ENCODE measurements at regions not wholly inside any gene's neighbourhood (a gene's known extent, or its start where the extent isn't known, plus 50 kb on each side); places are given as distances from the start of the nearest gene placed in this dataset.

DNA sequence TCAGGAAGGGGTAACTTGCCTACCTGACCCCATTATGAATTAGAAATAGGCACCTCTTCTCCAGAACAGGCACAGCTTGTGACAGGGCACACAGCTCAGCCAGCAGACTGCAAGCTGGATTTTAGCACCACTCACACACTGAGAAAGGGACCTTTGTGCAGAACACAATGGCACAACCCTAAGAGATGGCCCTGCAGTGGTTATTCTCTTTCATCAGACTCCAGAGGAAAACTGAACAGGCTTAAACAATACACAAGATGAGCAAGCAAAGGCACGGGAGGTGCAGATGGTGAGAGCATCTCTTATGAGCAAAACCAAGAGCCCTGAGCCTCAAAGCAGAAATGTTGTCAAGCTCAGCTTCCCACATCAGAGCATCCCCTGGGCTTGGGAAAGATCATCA is 93.8 kb upstream of the LRRC55 start:
- TF ChIP-seq FOXM1 (IDR thresholded peaks at IDR 0.05; ENCODE audit: borderline replicate concordance, low read depth) (no peak), TAF1 (IDR thresholded peaks at IDR 0.05; ENCODE audit: low read depth) (no peak)
- TF ChIP-seq, protein P1, sequence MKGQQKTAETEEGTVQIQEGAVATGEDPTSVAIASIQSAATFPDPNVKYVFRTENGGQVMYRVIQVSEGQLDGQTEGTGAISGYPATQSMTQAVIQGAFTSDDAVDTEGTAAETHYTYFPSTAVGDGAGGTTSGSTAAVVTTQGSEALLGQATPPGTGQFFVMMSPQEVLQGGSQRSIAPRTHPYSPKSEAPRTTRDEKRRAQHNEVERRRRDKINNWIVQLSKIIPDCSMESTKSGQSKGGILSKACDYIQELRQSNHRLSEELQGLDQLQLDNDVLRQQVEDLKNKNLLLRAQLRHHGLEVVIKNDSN (IDR thresholded peaks at IDR 0.05) = no peak

DNA sequence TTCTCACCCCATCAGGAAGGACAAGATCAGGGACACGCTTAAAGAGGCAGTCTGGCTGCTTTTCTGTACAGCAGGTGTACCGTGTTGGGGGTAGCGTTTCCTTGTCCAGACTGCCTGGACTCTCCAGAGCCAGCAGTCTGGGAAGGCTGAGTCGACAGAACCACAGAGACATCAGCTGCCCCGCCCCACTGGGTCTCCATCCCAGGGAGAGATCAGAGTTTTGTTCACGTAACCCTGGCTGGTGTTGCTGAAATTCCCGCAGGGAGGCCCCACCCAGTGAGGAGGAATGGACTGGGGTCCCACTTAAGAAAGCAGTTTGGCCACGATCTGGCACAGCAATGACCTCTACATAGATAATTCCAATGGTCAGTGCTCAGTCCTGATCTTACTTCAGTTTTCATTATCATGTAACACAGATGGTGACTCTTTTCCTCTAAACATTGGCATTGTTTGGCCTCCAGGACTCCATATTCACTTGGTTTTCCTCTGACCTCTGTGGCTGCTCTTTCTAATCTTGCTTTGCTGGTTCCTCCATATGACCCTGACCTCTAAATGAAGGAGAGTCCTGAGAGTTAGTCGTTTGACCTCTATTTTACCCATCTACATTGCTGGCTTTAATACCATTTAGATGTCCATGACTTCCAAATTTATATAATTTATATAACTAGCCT is 89.6 kb upstream of the LRRC55 start:
- no peak for TF ChIP-seq TAF1 (IDR thresholded peaks at IDR 0.05; ENCODE audit: low read depth)
- TF ChIP-seq, protein P1 (IDR thresholded peaks at IDR 0.05) = no peak

DNA sequence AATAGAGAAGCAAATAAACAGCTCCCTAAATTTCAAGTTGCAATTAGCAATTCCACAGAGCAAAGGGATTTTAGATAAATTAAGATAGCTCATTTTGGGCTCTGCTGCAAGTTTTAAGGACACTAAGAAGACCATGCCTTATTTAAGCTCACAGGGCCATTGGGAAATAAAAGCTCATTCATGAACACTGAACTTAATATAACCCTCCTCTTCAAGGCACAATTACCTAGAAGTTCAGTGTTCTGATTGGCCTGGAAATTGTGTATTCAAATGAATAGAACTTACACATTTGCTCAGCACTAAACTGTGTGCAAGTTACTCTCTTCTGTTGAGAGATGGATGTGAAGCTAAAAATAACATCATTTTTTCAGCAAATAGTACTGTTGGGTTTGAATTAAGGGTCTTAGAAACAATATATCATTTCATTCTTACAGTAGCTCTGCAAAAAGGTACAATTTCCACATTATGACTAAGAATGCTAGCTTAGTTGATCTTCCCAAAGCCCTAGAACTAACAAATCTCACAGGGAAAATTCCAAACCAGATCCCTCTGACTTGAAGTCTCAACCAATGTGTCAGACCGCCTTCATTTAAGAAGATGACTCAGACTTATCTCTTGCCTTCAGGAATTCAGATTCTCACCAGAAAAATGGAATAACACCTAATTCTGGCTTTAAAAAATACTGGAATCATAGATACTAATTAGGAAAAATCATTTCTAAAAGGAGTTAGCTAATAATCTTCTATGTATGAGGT is 87.4 kb upstream of the LRRC55 start:
- no peak for TF ChIP-seq EP300 (IDR thresholded peaks at IDR 0.05; ENCODE audit: borderline replicate concordance)
- TF ChIP-seq TCF12 (IDR thresholded peaks at IDR 0.05; ENCODE audit: low read depth) = no peak
- no peak for TF ChIP-seq TAF1 (IDR thresholded peaks at IDR 0.05; ENCODE audit: low read depth)
- TF ChIP-seq EGR1 (IDR thresholded peaks at IDR 0.05) = no peak
- TF ChIP-seq, protein P1 (IDR thresholded peaks at IDR 0.05) = no peak
- no peak for TF ChIP-seq RAD21 (IDR thresholded peaks at IDR 0.05; ENCODE audit: low read depth)
- no peak for TF ChIP-seq FOXM1 (IDR thresholded peaks at IDR 0.05; ENCODE audit: borderline replicate concordance, low read depth)
- no peak for TF ChIP-seq ZBTB7A (IDR thresholded peaks at IDR 0.05; ENCODE audit: low read depth)
- no peak for TF ChIP-seq CREB1 (IDR thresholded peaks at IDR 0.05; ENCODE audit: low read depth)
- no peak for TF ChIP-seq YY1 (IDR thresholded peaks at IDR 0.05; ENCODE audit: low read depth)
- TF ChIP-seq TEAD4 (IDR thresholded peaks at IDR 0.05) = no peak
- TF ChIP-seq, protein P2, sequence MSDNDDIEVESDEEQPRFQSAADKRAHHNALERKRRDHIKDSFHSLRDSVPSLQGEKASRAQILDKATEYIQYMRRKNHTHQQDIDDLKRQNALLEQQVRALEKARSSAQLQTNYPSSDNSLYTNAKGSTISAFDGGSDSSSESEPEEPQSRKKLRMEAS (IDR thresholded peaks at IDR 0.05) = no peak
- TF ChIP-seq, protein P3, sequence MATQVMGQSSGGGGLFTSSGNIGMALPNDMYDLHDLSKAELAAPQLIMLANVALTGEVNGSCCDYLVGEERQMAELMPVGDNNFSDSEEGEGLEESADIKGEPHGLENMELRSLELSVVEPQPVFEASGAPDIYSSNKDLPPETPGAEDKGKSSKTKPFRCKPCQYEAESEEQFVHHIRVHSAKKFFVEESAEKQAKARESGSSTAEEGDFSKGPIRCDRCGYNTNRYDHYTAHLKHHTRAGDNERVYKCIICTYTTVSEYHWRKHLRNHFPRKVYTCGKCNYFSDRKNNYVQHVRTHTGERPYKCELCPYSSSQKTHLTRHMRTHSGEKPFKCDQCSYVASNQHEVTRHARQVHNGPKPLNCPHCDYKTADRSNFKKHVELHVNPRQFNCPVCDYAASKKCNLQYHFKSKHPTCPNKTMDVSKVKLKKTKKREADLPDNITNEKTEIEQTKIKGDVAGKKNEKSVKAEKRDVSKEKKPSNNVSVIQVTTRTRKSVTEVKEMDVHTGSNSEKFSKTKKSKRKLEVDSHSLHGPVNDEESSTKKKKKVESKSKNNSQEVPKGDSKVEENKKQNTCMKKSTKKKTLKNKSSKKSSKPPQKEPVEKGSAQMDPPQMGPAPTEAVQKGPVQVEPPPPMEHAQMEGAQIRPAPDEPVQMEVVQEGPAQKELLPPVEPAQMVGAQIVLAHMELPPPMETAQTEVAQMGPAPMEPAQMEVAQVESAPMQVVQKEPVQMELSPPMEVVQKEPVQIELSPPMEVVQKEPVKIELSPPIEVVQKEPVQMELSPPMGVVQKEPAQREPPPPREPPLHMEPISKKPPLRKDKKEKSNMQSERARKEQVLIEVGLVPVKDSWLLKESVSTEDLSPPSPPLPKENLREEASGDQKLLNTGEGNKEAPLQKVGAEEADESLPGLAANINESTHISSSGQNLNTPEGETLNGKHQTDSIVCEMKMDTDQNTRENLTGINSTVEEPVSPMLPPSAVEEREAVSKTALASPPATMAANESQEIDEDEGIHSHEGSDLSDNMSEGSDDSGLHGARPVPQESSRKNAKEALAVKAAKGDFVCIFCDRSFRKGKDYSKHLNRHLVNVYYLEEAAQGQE (IDR thresholded peaks at IDR 0.05; ENCODE audit: low read depth) = no peak
- TF ChIP-seq NFIC (IDR thresholded peaks at IDR 0.05) = no peak

DNA sequence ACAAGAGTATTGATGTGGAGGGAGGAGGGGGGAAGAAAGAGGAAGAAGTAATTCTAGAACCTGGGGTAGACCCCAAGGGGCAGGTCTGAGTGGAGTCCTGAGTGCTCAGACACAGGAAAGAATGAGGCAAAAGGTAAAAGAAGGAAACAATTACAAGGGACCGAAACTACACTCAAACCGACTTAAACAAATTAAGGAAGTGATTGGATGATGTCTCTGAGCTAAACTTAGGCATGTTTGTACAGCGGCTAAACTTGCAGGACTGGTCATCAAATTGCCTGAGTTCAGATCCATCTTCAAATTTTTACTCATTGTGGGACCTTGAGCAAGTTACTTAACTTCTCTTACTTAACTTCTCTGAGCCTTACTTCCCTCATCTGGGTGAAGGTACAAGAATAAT is 86.3 kb upstream of the LRRC55 start:
- TF ChIP-seq, protein P2 (IDR thresholded peaks at IDR 0.05) = no peak
- TF ChIP-seq ZBTB7A (IDR thresholded peaks at IDR 0.05; ENCODE audit: low read depth) (no peak), CEBPB (IDR thresholded peaks at IDR 0.05) (no peak), NFIC (IDR thresholded peaks at IDR 0.05) (no peak), EGR1 (IDR thresholded peaks at IDR 0.05) (no peak), TCF12 (IDR thresholded peaks at IDR 0.05; ENCODE audit: low read depth) (no peak), CREB1 (IDR thresholded peaks at IDR 0.05; ENCODE audit: low read depth) (no peak), TEAD4 (IDR thresholded peaks at IDR 0.05) (no peak), RAD21 (IDR thresholded peaks at IDR 0.05; ENCODE audit: low read depth) (no peak), TAF1 (IDR thresholded peaks at IDR 0.05; ENCODE audit: low read depth) (no peak), YY1 (IDR thresholded peaks at IDR 0.05; ENCODE audit: low read depth) (no peak), FOXM1 (IDR thresholded peaks at IDR 0.05; ENCODE audit: borderline replicate concordance, low read depth) (no peak), EP300 (IDR thresholded peaks at IDR 0.05; ENCODE audit: borderline replicate concordance) (no peak)
- TF ChIP-seq, protein P1 (IDR thresholded peaks at IDR 0.05) = no peak

DNA sequence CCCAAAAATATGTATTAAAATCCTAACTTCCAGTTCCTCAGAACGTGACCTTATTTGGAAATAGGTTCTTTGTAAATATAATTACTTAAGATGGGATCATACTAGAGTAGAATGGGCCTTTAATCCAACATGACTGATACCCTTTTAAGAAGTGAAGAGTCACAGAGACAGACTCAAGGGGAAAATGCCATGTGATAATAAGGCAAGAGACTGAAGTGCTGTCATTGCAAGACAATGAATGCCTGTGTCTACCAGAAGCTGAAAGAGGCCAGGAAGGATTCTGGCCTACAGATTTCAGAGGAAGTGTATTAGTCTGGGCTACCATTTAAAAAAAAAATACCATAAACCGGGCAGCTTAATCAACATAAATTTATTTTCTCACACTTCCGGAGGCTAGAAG is 85.9 kb upstream of the LRRC55 start:
- TF ChIP-seq CEBPB (IDR thresholded peaks at IDR 0.05) = no peak
- TF ChIP-seq FOXM1 (IDR thresholded peaks at IDR 0.05; ENCODE audit: borderline replicate concordance, low read depth) = no peak
- no peak for TF ChIP-seq EGR1 (IDR thresholded peaks at IDR 0.05)
- TF ChIP-seq CREB1 (IDR thresholded peaks at IDR 0.05; ENCODE audit: low read depth) = no peak
- no peak for TF ChIP-seq RAD21 (IDR thresholded peaks at IDR 0.05; ENCODE audit: low read depth)
- TF ChIP-seq, protein P2 (IDR thresholded peaks at IDR 0.05) = no peak
- TF ChIP-seq ZBTB7A (IDR thresholded peaks at IDR 0.05; ENCODE audit: low read depth) = no peak
- TF ChIP-seq TCF12 (IDR thresholded peaks at IDR 0.05; ENCODE audit: low read depth) = no peak
- TF ChIP-seq NFIC (IDR thresholded peaks at IDR 0.05) = no peak
- TF ChIP-seq, protein P3 (IDR thresholded peaks at IDR 0.05; ENCODE audit: low read depth) = no peak
- TF ChIP-seq YY1 (IDR thresholded peaks at IDR 0.05; ENCODE audit: low read depth) = no peak
- TF ChIP-seq TEAD4 (IDR thresholded peaks at IDR 0.05) = no peak

Data from Ishikawa (cell line).